Eye (tissue), 1 donor: ENCODE measurements at regions not wholly inside any gene's neighbourhood (a gene's known extent, or its start where the extent isn't known, plus 50 kb on each side); places are given as distances from the start of the nearest gene placed in this dataset.

ENCODE experiments used
- DNase-seq: peaks from one replicate; pipeline ENCODE4 v3.0.0-alpha.2; 2015

DNA sequence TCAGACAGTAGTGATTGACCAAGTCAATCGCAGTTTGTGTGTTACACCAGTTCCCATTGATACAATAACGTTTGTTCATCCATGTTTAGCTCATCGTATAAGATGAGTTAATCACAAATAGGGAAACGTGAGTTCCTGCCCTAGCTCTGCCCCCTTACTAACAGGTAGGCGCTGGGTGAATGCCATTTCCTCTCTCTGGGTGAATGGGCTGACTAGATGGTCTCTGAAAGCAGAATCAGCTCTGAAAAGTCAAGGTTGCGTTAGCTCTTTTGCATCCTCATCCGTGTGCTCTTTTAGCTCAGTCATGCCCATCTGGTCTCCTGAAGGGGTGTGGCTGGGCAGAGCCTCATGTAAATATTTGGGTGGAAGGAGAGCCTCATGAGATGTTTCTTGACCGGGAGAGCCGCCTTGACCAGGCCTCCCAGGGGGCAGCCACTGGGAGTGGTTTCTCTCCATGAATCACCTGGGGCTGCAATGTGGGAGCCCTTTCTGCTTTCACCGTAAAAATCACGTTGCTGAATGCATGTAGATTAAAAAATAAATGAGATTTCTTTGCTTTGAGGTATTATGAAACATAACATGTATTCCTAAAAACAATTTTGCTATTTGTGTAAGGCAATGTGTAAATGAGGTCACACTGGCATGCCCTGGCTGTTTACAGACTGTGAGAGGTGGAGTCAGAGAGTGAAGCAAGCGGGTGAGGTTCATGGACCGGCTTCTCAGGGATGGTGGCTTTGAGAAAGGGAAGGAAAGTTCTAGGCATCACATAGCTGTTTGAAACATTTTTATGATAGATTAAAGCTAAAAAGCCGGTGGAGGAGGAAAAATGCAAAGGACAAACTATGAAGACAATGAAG, 108.4 kb upstream of the RASGRP1 start:
- DNase-seq = no peak

DNA sequence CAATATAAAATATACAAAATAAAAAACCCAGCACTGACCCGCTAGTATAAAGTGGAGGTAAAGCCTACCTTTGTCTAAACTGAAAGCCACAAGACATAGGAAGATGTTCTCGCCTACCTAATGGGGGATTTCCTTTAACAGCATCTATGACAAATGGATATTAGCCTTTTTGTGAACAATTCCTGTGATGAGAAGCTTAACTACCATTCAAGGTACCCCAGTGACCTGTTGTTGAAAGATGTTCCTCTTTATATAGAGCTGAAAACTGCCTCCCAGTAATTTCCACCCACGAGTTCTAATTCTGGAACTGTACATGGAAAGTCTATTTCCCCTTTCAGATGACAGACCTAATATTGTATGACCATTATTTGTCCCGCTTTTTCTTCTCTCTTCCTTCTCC, 109.8 kb upstream of the RASGRP1 start:
- DNase-seq = no peak

DNA sequence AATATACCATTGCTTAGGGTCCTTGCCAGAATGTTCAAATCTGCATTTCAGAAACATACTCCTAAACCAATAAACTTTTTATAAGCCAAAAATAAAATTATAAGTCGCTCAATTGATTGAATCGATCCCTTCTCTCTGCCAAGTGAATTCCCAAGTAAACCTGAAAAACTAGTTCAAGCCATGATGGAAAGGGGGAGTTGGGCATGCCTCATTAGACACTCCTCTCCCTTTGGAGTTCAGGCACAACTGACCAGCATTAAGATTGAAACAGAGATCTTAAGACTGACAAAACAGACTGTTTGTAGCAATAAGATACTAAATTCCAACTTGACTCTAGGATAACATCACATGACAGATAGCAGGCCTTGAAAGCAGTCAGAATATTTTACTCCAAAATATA, 113.7 kb upstream of the RASGRP1 start:
- no peak for DNase-seq

DNA sequence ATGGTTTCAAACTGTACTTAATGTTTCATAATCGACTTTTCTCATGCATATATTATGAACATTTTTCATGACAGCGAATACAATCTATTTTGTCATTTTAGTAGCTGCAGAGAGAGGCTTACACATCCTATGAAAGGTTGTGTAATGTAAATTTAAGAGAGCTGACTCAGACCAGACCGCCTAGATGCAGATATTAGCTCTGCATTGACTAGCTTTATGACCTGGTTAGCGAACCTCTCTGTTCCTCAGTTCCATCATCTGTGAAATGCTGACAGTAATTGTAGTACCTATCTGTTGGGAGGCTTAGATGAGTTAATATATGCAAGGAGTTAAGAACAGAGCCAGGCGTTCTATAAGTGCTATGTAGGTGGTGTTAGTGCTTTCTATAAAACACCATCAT, 116.2 kb upstream of the RASGRP1 start:
- DNase-seq = no peak

DNA sequence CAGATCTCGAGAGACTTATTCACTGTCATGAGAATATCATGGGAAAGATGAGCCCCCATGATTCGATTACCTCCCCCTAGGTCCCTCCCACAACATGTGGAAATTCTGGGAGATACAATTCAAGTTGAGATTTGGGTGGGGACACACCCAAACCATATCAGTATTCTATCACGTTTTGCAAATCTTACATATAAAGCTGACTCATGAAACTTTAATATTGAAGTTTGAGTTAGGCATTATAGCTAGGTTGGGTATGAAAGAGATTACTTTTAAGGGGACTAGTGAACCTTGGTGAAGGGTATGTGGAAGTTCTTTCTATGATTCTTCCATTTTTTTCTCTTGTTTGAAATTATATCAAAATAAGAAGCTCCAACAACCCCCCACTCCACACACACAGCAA, 117.7 kb upstream of the RASGRP1 start:
- no peak for DNase-seq

DNA sequence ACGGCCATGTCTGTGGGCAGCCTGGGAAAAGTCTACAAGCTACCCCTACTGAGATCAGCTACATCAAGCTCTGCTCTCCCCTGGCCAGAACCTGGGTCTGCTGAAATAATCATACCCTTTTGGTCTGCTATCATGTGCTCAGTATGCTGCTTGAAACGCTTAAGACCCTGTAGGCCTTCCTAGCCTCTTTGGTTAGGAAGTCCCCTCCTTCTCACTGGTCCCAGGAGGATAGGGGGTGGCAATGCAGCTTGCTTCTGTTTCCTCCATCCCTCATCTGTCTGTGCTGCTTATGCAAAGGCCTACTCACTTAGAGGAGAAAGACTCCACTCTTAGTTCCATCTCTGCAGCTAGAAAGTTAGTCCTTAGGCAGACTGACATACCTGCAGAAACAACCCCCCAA, 118.2 kb upstream of the RASGRP1 start:
- no peak for DNase-seq

DNA sequence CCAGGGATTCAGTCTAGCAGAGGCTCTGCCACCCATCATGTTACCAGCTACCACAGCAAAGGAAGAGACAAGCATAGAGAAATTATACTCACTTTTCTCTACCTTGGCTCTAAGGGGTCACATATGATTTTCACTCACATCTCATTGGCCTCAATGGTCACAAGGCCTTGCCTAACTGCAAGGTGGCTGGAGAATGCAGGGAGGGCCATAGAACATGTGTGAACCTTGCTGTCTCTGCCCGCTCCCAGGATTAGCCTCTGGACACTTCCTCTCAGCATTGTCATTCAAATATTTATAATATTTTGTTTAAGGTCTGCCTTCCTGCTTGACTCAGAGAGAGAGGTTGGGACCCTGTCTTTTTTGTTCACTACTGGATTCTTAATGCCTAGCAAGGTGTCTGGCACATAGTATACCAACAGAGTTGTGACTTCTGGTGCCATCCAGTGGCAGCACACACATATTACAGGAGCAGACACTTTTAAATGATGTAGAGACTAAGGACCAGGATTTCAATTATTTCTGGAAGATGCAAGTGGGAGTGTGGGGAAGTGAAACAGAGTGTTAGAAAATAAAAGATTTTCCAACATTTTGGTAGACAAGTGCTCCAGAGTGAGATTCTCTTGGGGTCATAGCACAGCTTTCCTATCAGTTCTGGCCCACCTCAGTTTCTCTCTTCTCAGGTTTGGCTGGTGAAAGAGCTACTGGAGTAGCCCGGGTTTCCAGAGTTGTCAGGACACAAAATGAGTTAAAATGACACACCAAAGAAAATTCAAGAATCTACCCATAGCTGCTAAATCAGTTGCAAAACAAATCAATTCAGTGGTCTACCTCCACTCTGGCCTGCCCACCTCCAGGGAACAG, 119.0 kb upstream of the RASGRP1 start:
- peak; percentile 78 for DNase-seq

DNA sequence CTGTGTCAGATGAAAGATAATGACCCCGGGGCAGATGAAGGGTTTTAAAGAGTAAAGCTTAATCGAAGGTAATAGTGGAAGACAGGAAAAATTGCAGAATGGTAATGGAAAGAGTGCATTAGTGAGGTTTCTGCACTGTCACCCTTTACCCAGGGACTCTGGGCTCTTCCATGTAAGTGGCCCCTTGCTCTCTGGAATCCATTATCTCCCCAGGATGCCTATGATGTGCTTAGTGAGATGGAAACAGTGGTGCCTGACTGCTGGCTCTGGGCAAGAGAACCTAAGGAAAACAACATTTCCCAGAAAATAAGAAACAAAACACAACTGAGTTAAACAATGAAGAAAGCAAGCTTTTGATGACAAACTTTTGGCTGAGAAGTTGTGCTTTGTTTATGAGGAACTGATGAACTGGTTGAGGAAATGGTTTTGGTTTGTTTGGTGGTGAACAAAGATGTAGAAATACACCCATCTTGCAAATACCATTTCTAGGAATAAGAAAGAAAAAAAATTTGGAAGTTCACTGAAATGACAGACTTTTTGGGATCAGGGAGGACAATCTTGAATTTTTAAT, 119.9 kb upstream of the RASGRP1 start:
- DNase-seq = peak; percentile 79

DNA sequence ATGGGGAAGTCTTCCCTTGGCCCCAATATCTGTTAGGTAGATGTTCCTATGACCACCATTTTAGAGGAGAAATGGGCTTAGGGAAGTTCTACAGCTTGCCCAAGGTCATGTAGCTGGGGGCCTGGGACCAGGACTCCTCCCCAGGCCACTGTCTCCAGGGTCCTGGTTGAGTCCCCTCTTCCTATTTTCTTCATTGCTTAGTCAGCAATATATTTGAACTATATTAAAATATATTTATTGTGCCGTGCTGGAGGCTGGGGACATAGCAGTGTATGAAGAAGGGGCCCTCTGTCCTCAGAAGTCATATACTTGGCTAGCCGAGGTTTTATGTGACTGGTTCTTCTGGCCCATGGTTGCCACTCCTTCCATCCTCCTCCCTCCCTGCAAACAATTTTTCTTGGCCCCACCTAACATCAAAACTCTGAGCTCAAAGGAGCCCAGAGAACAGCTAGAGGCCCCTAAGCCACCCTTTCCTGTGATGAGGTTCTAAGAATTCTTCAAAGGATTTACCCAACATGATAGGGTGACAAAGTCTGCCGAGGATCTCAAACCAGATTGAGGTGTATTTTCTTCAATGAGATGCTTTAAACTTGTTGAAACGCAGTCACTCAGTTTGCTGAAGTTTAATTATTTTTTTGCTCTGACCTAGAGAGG, 121.2 kb upstream of the RASGRP1 start:
- no peak for DNase-seq

DNA sequence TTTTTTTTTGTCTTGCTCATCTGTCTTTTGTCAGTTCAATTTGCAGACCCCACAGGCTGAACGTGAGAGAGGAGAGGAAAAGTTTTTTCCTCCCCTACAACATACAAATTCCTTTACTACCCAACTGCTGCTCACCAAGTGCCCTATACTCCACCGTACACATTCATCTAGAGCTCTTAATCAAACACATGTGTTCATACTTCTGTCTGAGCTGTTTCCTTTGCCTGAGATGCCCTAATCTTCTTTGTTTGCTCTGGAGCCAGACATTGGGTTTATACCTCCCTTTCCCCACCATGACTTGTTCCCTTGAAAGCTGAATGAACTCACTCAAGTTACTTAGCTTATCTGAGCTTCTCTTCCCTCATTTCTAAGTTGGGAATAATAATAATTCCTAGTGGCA, 122.7 kb upstream of the RASGRP1 start:
- DNase-seq = no peak

DNA sequence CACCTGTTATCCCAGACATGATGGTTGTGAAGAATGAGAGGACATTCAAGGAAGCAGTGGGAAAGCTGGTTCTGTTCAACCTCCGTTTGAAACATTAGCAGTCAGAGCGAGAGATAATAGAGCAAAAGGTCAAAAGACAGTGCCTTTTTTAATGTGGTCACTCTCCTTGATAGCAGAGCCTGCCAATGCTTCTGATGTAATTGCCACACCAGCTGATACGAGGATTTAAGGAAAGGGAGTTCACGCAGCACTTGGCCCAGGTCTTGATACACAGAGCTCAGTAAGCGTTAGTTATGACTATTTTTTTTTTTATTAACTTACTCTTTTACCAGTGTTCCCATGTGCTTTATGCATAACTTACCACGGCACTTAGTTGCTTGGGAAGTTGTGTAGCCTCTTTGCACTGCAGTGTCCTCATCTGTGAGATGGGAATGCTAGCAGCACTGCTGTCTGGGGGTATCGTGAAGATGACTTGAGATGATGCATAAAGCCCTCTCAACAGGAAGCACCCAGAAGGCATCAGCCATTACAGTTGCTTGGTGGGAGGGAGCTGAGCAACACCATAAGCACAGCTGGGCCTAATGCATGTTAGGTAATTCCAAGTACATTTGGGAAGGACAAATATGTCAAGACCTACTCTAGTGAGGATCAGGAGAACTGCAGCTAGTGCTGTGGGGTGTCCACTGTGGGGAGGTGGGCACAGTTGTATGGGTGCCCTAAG, 123.3 kb upstream of the RASGRP1 start:
- DNase-seq = no peak

DNA sequence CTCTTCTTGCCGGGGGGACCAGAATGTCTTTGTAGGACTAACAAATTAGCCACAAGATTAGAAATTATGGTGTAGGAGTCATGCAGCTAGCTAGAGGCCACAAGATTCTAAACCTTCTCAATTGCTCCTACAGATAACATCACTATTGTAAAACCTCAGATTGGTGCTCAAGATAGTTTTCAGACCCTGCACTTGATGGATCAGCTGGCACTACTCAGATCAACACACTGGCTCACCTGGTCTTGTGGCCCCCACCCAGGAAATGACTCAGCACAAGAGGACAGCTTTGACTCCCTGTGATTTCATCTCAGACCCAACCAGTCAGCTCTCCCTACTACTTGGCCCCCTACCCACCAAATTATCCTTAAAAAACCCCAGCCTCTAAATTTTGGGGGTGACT, 124.1 kb upstream of the RASGRP1 start:
- DNase-seq = no peak

DNA sequence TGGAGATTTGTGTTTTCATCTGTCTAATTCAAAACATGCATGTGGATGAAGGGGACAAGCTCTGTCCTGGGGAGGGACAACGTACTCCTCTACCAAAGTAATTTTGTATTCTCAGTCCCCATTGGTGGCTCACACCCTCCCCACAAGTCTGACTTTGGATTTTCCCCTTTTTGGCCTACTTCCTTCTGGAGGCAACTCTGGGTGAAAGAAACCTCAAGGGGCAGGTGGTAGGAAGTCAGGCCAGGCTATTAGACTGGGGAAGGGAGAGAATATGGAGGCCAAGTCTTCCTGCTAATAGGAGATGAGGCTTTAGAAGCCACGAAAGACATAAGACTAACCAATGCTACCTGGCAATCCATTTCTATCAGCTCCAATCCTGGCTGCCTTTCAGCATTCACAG, 124.9 kb upstream of the RASGRP1 start:
- DNase-seq = no peak

DNA sequence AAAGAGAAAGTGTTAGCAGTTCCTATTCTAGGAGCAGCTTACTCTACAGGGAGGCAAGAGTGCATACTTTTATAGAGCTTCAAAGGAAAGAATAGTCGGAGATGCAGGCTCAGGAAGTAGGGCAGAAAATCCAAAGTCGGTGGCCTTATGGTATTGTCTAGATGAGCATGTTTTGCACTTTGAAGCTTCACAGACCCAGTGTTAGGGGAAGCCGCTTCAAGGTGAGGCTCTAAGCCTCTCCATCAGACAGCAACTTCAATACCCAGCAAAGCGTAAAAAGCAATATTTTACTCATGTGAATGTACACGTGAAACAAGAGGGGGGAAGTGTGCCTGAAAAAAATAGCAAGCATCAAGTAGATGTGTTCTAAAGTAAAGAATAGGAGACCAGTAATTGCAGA, 125.6 kb upstream of the RASGRP1 start:
- no peak for DNase-seq

DNA sequence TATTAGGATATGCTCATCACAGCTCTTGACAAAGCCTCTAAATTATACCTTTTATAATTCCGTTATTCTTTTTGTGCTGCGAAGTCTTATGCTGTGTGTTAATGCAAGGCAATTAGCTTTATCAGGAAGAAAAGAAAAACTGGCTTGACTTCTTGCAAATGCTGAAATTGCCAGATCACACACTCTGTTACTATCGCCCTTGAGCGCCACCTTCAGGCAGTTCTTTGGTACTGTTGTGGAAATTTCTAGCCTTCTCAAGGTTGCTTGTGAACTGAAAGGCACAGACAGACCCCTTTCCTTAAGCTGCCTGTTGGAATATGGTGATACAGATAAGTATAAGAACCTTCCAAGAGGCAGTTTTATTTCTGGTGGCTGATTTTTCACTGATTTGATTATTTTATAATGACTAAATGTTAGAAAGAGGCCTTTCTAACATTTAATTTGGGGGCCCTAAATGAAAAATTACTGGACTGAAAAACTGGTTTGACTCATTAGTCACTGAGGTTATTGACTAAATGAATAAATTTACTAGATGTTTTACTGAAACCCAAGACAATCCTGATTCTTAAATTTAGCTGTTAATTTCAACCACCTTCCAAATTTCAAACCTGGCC, 126.2 kb upstream of the RASGRP1 start:
- peak; percentile 94 for DNase-seq

DNA sequence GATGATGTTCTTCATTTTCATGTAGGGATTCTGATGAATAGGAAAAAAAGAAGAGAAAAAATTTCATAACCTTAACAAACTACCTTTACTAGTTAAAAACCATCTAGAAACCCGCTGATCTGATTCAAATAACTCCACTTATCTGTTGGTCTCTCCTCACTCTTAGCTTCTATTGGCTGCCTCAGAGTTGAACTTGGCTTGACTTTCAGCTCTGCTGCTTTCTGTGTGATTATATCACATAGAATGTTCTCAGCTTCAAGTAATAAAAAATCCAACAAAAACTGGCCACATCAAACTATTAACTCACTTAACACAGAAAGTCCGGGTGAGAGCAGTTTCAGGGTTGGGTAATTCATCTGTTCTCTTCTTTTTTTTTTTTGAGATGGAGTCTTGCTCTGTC, 126.8 kb upstream of the RASGRP1 start:
- DNase-seq = no peak

DNA sequence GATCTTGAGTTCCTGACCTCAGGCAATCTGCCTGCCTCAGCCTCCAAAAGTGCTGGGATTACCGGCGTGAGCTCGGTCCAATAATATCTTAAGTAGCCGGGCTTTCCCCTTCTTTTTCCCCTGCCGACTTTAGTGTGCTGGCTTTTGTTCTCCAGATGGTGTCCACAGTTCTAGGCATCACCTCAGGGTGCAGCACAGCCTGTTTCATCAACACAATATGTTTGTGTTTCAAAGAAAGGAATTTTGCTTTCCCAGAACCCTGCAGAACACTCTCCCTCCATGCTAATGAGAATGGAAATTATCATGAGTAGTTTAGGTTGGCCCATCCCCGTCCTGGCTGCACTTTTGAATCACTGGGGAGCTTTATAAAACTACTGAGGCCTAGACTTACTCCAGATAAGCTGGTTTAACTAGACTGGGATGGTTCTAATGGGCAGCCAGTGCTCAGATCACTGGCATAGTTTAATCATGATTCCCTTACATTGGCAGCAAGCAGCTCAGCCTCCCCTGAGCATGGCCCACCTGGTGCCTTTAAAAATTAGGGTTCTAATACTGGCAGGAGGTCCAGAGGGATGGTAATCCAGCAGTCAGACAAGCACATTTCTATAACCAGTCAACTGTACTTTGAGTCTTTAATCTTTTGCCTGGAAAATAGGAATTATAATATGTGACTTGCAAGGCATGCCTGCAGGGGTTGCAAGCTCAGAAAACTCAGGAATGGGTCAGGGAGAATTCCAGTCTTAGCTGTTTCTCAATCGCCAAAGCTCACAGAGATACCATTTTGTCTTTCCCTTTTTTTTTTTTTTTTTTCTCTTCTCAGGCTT, 127.6 kb upstream of the RASGRP1 start:
- no peak for DNase-seq

DNA sequence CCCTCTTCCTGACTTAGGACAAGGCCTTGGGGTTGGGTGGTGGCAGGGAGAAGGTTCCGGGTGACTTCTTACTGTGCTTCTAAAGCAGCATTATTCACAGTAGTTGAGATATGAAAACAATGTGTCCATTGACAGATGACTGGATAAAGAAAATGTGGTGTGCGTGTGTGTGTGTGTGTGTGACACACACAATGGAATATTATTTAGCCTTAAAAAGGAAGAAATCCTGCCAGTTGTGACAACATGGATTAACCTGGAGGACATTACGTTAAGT, 128.1 kb upstream of the RASGRP1 start:
- DNase-seq = no peak

DNA sequence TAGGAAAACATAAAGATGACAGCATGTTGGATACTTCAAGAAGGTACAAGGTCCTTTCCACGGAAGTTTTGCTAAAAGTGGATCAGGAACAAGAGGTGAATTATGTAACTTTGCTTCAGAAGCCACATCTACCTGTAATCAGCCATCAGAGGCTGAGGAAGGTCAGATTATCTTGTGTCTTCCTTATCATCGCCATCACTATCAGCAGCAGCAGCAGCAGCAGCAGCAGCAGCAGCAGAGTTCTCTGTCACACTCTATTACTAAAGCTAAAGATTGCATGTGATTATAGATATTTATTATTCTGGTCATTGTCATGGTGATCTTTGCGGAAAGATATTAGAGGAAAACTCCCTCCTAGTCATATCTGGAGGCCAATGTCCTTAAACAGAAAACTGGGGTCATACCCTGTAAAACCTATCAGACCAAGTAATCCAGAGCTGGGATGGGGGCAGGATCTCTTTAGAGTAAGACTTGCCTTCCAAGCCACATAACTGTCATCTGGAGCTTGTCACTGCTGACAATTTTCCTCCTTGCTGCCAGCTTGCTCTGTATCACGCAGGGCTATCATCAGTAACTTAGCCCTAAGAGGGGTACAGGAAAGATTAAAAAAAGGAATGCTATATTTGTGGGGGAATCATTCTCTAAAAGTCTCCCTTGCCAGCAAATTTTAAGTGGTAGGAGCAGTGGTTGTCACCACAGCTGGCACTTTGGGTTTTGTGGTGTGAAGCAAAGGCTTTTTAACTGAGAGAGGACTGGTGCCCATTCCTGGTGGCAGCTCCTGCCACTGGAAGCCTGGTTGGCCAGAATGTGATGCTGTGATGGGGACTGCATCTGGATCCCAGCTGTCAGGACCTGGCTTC, 130.9 kb upstream of the RASGRP1 start:
- no peak for DNase-seq

DNA sequence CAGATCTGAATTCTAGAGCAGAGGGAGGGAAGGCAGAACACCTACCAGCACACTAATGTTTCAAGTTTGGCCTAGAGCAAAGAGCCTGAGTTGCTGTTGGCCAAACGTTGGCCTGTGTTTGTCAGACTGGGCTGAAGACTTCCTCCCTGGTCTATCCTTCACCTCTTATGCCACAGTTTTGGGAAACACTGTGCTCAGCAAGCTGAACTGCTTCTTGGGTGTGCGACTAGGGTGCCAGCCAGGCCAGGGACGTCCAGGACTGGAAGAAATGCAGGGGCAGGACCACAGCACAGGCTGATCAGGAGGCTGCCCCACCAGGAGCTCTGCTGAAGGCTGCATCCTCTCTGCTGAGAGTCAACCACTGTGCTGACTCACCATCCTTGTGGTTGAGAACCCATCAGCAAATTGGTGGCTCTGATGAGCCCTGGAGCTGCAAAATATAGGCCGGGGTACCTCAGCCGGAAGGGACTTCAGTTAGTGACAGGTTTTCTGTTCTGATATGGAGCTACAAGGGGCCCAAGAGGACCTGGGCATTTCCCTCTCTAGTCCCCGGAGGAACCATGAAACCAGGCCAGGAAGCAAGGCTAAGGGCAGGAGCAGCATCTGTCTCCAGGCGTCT, 131.6 kb upstream of the RASGRP1 start:
- no peak for DNase-seq
